T-helper 2 cell (primary cell): ENCODE measurements at regions not wholly inside any gene's neighbourhood (a gene's known extent, or its start where the extent isn't known, plus 50 kb on each side); places are given as distances from the start of the nearest gene placed in this dataset.

Experiments
- DNase-seq, 5 experiments: peaks; one replicate each; pipeline versions ENCODE4 v3.0.0 to v3.0.0-alpha.2; 2012 to 2022

DNA sequence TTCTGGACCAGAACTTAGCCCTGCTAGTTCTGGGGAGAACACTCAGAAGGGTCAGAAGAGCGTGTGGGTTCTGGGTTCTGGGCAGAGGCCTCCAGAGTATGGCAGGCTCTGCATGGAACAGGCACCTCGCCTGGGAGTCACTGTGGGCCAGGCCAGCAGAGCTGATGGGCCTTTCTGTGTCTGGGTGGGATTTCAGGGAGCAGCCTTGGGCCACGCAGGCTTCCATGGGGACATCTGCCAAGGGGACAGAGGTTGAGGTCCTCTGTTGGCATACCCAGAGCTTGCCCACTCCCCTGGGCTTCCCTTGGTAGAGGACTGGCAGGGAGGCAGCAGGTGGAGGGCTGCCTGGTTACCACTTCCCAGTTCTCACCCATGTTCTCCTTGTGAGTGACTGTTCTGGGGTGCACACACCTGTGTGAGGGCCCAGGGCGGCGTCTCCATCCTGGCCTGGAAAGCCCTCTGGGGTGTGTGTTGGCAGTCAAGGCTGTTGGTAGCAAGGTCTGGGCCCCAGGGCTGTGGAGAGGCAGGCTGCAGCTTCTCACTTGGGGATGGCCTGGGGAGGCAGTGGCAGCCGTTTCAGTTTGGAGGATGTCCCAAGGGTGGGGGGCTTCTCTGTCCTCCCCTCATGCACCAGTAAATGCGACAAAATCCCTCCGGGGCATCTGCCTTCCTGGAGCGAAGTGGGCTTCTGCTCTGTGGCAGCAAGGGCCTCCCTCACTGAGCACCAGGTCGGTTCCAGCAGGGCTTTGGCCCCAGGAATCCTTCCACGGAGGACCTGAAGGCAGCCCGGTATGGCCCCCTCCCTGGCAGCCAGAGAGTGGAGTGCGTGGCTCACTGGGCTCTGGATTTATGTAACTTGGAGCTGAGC, 74.6 kb upstream of the HDAC4 start:
- DNase-seq, result no peak

- no peak for DNase-seq
Observed at GRCh38 chr2:239473211-239473805, 72.5 kb upstream of the HDAC4 start.

- no peak for DNase-seq
Observed at GRCh38 chr2:239472235-239472775, 71.5 kb upstream of the HDAC4 start.

DNA sequence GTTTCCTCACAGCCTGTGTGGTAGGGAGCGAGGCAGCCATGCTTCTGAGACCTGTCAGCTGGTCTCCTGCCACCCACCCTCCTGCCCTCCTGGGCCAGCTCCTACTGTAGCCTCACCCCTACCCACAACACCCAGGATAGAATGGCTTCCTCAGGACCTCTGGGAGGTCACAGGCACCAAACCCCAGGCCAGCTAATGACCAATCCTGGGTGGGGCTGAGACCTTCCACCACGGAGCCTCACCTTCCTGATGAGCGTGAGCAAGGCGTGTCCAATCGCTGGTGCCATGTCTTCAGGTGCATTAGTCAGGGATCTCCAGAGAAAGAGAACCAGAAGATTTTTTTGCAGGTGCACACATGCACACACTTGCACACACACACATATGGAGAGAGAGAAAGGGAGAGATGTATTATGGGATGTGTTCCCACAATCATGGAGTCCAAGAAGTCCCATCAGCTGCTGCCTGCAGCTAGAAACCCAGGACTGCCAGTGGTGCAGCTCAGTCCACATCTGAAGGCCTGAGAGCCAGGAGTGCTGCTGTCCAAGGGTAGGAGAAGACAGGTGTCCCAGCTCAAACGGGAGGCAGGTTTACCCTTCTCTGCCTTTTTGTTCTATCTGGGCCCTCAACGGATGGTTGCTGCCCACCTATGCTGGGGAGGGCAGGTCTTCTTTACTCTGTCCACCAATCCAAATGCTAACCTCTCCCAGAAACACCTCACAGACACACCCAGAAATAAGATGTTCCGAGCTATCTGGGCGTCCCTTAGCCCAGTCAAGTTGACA, 70.4 kb upstream of the HDAC4 start:
- DNase-seq, result no peak

- DNase-seq, result no peak
Observed at GRCh38 chr2:239470151-239470900, 69.5 kb upstream of the HDAC4 start.

DNA sequence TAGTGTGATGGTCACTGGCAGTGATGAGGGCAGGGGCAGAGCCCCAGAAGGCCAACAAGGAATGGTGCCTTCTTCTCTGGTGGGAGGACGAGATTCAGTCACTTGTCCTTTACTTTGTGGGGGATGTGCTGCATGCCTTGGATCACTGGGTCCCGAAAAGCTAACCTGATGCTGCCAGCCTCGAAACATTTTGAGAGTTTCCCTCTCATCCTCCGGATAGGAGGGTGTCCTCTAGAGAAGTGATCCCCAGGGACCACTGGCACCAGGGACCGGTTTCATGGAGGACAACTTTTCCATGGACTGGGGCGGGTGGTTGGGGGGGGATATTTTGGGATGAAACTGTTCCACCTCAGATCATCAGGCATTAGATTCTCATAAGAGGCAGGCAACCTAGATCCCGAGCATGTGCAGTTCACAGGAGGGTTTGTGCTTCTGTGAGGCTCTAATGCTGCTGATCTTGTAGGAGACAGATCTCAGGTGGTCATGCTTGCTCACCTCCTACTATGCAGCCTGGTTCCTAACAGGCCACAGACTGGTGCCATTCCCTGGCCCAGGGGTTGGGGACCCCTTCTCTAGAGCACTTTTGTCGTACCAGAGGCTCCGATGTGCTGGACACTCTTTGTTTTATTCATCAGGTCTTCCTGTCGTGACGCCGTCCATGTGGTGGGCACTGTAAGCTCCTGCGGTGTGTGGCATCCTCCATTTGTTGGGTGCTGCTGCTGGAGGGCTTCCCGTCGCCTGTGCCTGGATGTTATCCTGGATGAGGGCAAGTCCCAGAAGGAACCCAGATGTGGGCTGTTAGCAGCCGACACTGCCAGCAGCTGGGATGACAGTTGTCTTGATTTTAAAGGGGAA, 68.5 kb upstream of the HDAC4 start:
- no peak for DNase-seq

DNA sequence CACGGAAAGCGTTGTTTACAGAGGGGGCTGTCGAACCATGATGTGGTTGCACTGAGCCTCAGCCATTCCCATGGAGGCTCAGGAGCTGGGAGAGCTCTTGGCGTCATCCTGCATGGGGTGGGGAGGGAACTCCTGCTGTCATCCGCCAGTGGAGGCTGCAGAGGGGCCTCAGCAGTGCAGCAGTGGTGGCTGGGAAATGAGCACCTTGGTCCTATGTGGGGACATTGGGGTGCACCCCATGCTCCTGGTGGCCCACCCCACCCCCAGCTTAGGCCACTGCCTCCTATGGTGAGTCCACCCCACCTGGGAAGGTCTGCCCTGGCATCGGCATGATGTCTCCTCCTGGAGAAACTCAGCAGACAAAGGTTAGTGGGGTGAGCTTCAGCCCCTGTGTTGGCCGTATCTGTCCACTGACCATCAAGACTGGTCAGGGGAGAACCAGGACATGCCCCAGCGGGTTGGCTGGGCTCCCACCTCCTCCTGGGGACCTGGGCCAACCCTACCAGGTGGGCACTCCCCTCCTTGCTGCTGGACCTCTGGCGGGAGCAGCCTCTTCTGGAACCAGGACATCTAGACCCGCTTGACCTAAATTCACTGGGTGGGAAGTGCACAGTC, 67.8 kb upstream of the HDAC4 start:
- DNase-seq, result no peak

DNA sequence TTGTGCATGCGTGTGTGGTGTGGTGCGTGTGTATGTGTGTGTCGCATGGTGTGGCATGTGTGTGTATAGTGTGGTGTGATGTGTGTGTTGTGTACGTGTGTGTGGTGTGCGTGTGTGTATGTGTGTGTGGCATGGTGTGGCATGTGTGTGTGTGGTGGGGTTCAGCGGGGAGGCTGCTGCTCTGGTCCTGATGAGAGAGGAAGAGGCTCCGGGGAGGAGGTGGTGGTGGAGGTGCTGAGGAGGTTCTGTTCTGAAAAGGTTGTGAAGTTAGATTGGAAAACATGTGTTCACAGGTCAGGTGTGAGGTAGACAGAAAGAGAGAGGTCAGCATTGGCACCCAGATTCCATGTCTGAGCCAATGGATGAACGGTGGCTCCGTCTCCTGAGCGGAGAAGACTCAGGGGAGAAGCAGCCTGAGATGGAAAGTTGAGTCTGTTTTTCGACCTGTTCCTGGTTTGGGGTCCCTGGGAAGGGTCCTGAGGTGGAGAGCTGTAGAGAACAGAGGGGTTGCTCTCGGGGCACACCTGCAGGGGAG, 67.2 kb upstream of the HDAC4 start:
- DNase-seq, result no peak

DNA sequence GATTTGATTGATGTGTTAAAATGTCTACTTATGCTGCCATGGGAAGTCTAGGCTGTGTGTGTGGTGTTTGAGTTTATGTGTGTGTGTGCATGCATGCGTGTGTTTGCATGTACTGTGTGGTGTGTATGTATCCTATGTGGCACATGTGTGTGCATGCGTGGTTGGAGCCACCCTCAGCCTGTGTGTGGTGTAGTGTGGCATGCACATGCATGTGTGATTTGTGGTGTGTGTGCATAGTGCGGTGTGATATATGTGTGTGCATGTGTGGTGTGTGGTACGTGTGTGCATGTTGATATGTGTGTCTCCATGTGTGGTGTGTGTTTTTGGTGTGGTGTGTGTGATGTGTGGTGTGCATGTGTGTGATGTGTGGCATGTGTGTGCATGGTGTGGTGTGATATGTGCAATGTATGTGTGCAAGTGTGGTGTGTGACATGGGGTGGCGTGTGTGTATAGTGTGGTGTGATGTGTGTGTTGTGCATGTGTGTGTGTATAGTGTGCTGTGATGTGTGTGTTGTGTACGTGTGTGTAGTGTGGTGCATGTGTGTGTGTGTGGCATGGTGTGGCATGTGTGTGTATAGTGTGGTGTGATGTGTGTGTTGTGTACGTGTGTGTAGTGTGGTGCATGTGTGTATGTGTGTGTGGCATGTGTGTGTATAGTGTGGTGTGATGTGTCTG, 66.6 kb upstream of the HDAC4 start:
- no peak for DNase-seq

- DNase-seq, result no peak
Observed at GRCh38 chr2:239466755-239467271, 66.0 kb upstream of the HDAC4 start.

GRCh38 chr2:239466061-239466754, 65.4 kb upstream of the HDAC4 start:
- DNase-seq, result no peak

- DNase-seq, result no peak
Observed at GRCh38 chr2:239465017-239466001, 64.5 kb upstream of the HDAC4 start.

DNA sequence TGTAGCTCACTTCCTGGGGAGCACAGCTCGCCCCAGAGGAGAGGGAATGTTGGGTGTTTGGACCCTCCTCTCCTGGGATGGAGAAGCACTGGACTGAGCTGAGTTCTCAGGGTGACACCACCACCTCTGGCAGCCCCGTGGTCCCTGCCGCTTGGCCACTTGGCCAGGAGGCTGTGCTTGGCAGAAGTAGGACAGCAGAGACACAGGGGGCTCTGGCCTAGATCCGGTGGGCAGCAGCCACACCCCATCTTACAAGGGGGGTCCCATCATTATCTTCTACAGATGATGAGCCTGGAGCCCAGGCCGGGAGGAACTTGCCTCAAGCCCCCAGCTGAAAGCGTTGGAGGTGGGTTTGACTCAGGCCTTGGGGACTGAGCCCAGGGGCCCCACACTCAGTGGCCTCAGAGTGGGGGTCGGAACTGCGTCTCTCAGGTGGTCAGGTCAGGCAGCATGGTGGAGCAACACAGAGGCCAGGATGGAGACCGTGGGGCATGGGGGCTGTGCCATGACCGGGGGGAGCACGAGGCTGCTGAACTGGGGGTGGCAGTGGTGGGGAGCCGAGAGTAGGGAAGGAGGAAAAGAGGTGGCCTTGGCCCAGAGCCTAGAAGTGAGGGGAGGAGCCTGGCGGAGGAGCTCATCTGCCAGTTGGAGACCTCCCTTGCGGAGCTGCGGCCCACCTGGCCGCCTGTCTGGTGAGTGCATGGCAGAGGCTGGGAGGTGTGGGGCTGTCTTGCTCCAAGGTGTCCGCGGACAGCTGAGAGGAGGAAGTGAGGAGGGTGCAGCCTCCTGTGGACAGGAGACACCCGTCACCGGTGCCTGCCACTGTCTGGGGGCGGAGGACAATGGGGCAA, 63.6 kb upstream of the HDAC4 start:
- DNase-seq, result no peak

DNA sequence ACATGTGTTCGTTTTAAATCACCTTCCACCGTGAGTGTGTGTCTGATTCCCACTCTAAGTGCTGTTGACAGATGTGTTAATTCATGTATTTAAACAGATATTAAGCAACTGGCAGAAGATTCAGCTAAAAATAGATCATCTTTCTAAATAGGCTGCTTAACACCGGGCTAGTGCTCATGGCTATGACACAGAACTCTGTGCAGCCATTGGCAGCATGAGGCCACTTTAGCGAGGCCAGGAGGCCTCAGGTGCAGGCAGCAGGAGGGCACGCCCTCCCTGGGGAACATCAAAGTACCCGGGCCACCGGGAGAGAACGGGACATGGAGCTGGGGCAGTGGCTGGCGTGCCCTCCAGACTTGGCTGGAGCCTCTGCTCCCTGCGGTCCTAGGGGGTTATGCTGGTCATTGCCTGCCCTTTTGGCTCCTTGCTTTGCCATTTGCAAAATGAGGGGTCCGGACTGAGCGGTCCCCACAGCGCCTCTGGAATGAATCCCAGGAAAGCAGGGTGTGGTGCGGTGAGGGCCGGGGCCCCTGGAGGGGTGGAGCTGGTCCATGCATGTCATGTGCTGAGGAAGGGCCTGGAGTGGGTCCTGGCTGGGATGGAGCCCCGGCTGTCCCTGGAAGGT, 62.8 kb upstream of the HDAC4 start:
- DNase-seq, result no peak

DNA sequence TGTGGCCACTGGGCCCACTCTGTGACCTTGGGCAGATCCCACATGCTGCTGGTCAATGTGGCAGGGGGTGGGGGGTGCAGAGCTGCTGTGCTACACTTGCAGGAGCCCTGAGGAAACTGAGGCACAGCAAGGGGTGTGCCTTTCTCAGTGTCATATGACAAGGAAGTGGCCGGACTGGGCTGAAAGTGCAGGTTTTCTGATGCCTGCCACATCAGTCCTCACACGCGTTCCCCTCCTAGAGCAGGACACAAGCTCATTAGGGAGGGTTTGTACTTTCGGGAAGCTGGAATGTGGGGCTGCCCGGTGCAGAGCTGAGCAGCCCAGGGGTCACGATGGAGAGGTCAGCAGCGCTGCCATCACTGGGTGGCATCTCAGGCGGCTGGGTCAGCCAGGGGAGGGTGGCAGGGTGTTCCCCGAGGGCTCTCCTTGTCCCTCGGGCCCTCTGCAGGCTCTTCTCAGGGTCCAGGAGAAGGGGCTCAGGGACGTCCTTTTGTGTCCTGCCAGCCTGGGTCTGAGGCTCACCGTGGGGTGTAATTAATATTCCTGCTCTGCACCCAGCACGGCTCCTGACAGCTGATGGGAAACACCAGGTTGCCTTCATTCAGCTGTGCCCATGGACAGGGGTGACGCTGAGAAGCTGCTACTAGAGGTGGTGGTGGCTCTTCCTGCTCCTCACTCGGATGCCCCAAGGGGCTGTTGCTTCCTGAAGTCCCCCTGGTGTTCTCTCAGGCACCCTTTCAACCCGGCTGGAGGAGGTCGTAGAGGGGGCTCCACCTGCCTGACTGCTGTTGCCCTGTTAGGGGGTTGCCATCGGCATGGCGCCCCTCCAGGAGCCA, 62.1 kb upstream of the HDAC4 start:
- DNase-seq, result no peak

GRCh38 chr2:239462191-239462515, 61.3 kb upstream of the HDAC4 start:
- DNase-seq, result no peak
